ENCODE measurements at regions not wholly inside any gene's neighbourhood (a gene's known extent, or its start where the extent isn't known, plus 50 kb on each side); places are given as distances from the start of the nearest gene placed in this dataset.
"Not testable (repeated sequence)": the region's sequence is repeated elsewhere in the genome, so short reads cannot be mapped to it uniquely, and the experiment has no call there.

DNA sequence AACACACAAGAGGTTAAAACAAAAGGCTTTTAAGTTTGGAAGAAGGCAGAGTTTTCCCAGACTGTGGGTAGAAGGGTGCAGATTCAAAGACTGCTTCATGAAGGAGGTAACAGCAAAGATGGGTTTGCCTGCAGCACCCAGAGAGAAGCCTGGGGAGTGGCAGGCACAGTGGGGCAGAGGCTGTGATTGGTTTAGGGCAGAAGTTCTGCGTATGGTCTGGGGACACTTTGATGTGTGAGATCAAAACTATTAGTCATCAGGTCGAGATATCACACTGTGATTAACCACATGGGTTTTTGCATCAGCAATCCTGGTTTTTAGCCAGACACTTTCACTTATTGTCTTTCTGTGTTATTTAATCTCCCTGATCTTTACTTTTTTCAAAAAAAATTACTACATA lies 188.8 kb upstream of the GLRA1 start:
- no peak for DNase-seq (ENCODE audit: low spot score)

- DNase-seq (ENCODE audit: low spot score) = no peak
Observed at GRCh38 chr5:152107220-152107619, 182.6 kb upstream of the GLRA1 start.

GRCh38 chr5:152106571-152106970 lies 181.9 kb upstream of the GLRA1 start:
- DNase-seq (ENCODE audit: low spot score) = no peak

DNA sequence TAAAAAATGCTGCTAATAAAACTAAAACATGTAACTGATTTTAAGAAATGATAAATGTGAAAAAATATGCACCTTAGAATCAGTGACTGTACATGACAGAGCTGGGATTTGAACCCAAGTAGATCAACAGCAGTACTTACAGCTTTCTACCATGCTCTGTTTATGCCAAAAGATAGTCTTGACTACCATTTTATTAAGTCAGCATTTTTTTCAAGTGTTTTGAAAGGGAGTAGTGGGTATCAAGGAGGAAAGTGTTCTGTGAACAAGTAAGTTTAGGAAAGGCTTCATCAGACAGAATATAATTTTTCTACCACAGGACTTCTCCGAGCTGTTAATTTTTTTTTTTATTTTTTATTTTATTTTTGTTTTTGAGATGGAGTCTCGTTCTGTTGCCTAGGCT lies 180.4 kb upstream of the GLRA1 start:
- DNase-seq (ENCODE audit: low spot score) = no peak

DNA sequence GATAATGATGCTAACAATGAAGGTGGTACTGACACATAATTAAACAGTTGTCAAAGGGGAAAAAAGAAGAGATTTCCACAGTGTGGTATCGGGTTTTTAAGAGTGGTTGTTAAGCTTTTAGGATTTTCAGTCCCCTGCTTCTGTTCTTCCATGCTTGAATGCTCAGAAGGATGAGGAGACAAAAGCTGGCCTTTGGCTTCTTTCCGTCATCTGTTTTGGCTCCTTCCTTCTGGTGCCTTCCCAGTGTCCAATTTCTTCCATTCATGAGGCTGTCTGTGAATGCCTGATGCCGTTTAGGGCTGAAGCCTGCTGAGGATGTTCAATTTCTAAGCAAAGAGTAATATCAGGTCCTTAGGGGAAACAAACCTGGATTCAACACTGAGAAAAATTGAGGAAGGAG lies 179.6 kb upstream of the GLRA1 start:
- no peak for DNase-seq (ENCODE audit: low spot score)

GRCh38 chr5:152102908-152103307 lies 178.3 kb upstream of the GLRA1 start:
- not testable (repeated sequence) for DNase-seq (ENCODE audit: low spot score)

DNA sequence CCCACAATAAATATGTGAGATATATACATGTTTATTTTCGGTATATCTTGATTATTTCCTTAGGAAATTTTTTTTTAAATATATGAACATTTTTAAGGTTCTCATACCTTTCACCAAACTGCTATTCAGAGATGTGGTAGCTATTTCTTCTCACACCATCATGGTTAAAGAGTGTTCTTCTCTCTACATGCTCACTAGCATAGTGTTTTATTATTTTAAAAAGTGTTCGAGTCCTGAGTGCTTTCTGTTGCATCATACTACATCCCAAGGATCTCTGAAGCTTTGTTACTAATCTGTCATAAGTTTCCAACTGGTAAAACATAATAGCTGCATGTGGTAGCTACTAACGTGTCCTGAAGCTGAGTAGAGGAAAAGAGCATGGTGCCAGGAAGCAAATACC lies 177.4 kb upstream of the GLRA1 start:
- no peak for DNase-seq (ENCODE audit: low spot score)

- DNase-seq (ENCODE audit: low spot score) = no peak
Observed at GRCh38 chr5:152100462-152100861, 175.8 kb upstream of the GLRA1 start.

DNA sequence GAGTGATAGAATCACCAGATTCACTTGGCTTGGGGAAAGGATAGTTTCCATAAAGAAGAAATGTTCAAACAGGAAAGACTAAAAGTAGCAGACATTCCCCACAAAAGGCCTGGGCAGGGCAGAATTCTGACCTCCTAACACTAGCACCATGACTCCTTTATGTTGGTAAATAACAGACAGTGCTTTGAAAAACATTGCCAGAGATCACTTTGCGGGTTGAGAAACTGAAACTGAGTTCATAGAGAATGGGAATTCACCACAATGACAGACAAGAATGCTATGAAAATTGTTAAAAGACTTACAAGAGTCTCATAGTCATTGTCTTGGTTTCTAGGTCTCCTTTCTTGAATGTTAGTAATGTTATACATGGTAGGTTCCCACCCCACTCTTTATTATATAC lies 172.5 kb upstream of the GLRA1 start:
- DNase-seq (ENCODE audit: low spot score) = no peak

DNA sequence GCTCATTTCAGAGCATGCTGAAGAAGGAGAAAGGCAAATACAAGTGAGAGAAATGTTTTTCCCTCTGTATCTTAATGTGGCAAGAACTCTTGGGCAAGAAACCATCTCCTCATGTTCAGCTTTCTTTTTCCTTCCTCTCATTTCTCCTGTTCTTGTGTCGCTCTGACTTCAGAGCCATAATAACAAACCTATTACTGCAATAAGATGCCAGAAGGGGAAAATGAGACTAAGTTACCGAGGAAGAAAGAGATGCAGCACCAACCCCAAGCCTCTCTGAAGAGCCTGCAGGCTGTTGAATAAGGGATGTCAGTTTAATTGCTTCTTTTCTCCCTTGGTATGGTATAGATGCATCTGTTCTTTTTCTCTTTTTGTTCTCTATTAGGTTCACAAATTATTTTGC lies 170.1 kb upstream of the GLRA1 start:
- no peak for DNase-seq (ENCODE audit: low spot score)

DNA sequence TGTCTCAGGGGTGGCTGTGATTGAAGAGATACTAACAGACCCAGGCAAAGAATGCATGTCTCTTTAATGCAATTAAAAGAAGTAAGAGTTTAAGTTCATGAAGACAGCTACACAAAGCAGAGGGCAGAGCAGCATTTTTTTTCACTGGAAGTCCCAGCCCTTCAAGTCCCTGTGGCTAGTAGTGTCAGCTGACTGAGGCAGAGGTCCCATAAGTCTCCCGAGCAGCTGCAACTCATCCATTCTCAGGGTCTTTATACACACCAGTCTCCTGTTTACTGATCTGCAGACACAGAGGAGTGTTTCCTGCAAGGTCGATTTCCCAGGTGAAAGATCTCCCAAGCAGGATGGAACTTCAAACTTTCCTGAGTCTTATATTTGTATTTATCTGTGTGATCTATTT lies 169.4 kb upstream of the GLRA1 start:
- no peak for DNase-seq (ENCODE audit: low spot score)

DNA sequence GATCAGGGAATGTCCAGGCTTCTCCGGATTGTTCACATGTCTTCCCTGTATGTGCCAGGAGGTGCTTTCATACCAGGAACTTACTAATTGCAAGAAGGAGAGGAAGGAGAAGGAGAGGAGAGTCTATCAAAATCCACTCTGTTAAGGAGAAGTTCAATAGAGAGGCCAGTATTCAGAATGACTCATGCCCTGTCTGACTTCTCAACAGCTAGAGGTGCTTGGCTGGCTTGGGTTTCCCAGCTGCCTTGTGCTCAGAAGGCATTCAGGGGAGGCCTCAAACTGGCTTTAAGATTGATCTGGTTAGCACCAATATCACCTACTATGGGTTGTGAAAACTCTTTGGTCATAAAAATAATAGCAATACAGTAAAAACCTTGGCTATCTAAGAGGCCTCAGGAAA lies 167.9 kb upstream of the GLRA1 start:
- no peak for DNase-seq (ENCODE audit: low spot score)

GRCh38 chr5:152089644-152090043 lies 165.0 kb upstream of the GLRA1 start:
- no peak for DNase-seq (ENCODE audit: low spot score)

- no peak for DNase-seq (ENCODE audit: low spot score)
Observed at GRCh38 chr5:152086668-152087067, 162.0 kb upstream of the GLRA1 start.

DNA sequence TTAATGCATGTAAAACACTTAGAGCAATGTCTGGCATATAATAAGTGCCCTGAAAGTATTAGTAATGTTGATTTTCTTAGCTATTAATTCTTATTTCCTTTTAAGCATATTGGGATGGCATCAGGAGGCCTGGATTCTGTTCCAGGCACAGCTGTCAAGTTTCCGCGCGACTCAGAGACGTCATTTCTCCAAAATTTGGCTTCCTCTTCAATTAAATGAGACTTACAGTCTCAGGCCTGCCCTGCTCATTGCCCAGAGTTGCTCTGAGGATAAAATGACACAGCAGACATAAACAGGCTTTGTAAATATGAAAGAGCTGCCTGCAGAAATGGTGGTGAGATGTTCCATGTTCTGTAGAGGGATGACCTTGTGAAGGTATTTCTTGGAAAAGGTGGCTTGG lies 159.8 kb upstream of the GLRA1 start:
- no peak for DNase-seq (ENCODE audit: low spot score)

GRCh38 chr5:152083231-152083630 lies 158.6 kb upstream of the GLRA1 start:
- no peak for DNase-seq (ENCODE audit: low spot score)

DNA sequence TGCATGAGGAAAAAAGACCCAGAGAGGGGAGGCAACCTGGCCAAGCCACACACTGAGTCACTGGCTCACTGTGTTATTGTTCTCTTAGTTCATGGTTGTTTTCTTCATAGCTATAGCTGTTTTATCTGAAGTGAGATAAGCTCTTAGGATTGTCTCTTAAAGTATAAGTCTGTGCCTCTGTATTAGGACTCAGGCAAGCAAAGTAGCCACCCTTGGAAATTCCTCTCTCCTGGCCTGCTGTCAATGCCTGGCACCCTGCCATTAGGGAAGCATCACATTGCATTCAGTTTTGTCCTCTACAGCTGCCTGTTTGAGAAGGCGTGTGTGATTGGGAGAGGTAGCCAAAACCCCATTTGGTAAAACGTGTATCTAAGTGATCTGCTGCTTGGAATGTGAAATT lies 147.4 kb upstream of the GLRA1 start:
- DNase-seq (ENCODE audit: low spot score) = no peak

- DNase-seq (ENCODE audit: low spot score) = no peak
Observed at GRCh38 chr5:152070591-152070990, 145.9 kb upstream of the GLRA1 start.

GRCh38 chr5:152066784-152067183 lies 142.1 kb upstream of the GLRA1 start:
- DNase-seq (ENCODE audit: low spot score) = no peak

DNA sequence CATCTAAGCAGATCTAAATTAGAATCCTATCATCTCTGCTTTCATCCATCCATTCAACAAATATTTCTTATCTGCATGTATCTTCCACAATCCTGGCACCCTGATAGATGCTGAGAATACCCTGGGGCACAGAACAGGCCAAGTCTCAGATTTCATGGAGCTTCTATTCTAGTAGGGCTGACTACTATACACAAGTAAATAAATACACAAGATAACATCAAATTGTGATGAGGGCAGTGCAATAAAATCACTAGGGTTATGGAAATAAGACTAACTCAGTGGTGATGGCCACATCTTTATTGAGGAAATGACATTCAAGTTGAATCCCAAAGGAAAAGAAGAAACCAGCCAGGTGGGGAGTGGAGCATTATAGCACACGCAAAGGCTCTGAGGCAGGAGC lies 138.4 kb upstream of the GLRA1 start:
- no peak for DNase-seq (ENCODE audit: low spot score)

DNA sequence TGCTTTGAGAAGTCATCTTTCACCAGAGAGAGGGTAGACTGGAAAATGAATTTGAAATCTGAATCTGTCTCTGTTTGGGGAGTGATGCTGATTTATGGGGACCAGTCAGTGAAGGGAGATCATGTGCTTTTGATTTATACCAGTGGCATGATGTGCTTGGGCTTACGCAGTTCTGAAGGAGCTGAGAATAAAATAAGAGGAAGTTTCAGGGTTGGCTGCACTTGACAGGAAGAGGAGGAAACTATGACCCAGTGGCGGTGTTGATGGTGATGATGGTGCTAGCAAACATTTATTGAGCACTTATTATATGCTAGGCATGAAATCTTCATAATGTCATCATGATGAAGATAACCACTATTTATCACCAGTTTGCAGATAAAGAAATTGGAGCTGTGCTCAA lies 136.4 kb upstream of the GLRA1 start:
- no peak for DNase-seq (ENCODE audit: low spot score)

DNA sequence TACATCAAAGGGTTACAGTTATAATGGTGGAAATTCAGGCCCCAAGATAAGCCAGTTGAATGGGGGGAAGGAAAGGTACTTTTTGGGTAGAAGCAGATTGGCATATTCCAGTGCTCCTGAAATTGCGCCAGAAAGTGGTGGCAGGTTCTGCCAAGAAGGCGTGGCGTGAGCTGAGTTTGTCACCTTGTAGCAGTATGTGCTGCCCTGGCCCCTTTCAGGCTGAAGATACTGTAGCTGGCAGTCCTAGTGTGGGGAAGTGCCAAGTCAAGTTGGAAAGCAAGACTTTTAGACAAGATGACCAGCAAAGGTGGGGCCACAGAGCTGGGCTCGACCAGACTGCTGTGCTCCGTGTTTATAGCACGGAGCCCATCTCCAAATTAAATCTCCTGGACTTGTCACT lies 133.6 kb upstream of the GLRA1 start:
- DNase-seq (ENCODE audit: low spot score) = no peak

- DNase-seq (ENCODE audit: low spot score) = no peak
Observed at GRCh38 chr5:152056931-152057330, 132.3 kb upstream of the GLRA1 start.

DNA sequence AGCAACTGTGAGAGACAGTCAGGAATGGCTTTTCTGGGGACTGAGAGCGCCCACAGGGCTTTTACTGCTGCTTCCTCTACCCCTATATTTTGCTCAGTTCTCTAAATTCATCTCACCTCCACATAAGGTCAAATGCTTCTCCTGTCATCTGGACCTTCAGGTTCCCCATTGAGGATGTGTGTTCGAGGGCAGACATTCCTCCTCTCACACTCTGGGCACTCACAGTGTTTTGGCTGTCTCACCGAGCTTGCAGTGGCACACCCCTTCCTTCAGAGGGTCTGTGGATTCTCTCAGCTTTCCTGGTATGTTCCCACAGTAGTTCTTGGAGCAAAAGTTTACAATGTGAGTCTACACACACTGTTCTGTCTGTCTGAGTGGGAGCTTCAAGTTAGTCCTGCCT lies 127.8 kb upstream of the GLRA1 start:
- DNase-seq (ENCODE audit: low spot score) = no peak
